ENCODE measurements at regions not wholly inside any gene's neighbourhood (a gene's known extent, or its start where the extent isn't known, plus 50 kb on each side); places are given as distances from the start of the nearest gene placed in this dataset.

DNA sequence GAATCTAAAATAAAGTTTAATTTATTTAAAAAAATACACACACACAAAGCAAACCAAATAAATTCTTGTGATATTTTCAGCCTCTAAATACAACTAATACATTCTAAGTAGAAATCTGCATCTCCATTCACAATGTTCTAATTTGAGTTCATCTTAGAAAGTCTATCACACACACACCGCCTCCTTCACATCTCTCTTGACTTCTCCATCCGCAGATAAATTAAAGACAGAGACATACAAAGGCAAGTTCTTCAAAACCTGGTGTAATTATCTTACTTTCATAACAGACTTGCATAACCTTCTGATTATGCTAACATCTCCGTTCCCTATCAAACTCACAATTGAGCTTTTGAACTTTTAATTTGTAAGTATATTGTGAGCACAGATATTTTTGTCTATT, 657.3 kb downstream of the VGLL3 start:
- DNase-seq (ENCODE audit: low read depth, low spot score): no peak

DNA sequence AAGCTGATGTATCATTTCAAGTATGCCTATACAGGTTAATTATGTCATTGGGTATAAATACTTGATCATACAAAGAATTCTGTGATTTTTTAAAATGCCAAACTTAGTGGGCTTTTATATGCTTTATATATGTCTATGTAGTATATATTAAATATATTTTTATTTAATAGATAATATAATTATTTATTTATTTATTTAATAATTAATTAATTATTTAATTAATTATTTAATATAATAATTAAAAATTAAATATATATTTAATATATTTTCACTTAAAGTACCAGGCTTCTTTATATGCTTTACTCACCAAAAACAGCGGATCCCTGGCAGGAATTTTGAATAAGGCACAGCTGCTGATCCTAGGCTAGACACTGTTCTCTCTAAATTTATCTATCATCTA, 687.0 kb downstream of the VGLL3 start:
- DNase-seq (ENCODE audit: low read depth, low spot score): no peak

DNA sequence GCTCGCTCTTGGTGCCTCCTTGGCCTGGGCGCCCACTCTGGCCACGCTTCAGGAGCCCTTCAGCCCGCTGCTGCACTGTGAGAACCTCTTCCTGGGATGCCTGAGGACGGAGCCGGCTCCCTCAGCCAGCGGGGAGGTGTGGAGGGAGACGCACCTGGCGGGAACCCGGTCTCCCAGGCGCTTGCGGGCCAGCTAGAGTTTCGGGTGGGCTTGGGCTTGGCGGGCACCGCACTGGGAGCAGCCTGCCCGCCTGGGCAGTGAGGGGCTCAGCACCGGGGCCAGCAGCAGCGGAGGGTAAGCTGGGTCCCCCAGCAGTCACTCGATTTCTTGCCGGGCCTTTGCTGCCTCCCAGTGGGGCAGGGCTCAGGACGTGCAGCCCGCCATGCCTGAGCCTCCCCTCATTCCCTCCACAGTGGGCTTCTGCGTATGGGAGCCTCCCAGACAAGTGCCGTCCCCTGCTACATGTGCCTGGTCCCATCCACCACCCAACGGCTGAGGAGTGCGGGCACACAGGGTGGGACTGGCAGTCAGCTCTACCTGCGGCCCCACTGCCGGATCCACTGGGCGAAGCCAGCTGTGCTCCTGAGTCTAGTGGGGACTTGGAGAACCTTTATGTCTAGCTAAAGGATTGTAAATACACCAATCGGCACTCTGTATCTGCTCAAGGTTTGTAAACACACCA, 708.7 kb downstream of the VGLL3 start:
- DNase-seq (ENCODE audit: low read depth, low spot score): no peak

DNA sequence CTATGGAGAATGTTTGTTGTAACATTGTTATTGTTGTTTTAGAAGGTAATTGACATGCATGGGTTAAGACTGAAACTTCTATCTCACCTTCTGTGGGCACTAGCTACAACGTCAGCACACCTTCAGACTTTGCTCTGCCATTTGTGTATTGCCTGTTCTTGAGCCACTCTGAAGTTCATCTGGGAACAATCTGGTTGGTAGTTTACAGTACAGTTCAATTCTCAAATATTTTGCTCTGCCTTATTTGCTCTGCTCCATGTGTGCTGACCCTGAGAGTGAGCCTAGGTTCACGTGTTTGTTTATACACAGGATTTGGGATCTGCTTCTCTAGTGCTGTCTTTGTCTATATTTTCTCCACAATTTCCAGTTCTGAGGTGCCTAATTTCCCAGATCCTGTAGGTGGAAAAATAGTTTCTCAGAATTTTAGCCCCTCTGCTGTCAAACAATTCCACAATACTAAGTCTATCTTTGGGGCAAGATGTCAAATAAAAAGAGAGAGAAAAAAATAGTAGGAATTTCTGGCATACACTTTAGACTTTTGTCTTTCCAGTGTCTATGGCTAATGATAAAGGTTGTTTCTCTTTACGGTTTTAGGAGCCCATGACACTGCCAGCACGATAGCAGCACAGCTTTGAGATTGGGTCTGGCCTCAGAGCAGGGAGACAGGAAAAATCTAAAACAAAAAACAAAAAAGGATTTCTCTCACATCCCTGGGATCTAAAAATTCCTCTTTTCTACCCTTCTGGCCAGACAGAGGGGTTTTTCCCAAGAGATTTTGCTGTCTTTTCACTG, 721.4 kb downstream of the VGLL3 start:
- no peak for DNase-seq (ENCODE audit: low read depth, low spot score)

DNA sequence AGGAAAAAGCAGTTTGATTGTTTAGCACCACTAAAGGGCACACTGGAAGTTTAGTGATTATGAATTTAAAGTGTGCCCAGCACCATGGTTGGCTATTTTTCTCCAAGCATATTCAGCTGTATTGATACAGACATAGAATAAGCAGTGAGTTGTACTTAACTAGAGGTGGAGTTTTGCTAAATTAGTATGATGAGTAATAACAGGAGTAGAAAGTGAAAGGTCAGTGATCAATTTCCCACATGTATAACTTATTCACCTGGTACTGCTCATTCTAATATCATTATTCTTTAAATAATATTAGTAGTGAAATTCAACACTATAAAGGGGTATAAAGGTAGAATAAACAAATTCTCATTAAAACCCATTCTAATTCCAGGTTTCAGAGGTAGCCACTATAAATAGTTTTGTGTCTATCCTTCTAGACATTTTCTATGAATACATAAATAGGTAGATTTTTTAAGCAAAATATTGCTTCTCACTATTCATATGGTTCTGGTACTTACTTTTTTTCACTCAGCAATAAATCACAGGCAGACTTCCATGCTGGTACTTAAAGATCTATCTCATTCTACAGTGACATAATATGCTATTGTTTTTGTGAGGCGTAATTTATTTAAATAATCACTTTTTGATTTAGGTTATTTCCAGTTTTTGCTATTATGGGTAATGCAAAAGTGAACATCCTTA, 732.9 kb downstream of the VGLL3 start:
- DNase-seq (ENCODE audit: low read depth, low spot score): no peak

DNA sequence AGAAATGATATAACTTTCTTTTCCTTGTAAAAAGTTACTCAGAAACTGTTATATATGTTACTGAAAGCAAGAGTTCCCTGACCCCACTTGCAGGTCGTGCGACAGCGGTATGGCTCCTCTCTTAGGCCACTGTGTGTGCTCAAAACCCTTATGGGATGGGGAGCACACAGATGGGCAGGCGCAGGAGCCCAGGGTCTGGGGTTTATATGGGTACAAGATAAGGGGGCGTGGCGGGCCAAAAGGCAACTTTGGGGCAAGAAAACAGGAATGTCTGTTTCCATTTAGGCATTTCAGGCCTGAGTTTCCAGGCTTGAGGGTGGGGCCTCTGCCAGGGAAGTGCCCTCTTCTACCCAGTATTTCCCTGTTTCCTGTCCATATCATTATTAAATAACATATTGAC, 736.5 kb downstream of the VGLL3 start:
- DNase-seq (ENCODE audit: low read depth, low spot score): no peak

DNA sequence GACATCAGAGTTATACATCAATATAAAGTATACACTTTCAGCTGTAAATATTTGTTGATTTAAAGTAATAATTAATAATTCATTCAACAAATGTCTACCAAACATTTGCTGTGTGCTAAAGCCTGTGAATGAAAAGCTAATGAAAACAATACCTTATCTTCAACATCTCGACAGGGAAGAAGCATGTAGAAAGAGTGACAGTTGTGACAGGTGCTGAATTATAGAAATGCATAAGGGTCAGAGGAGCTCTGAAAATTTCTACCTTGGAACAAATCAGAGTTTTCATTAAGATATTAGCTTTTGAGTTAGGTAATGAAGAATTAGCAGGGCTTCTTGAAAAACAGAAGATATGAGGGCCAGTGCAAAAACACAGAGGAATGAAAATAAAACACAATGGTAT, 739.2 kb downstream of the VGLL3 start:
- DNase-seq (ENCODE audit: low read depth, low spot score): no peak

DNA sequence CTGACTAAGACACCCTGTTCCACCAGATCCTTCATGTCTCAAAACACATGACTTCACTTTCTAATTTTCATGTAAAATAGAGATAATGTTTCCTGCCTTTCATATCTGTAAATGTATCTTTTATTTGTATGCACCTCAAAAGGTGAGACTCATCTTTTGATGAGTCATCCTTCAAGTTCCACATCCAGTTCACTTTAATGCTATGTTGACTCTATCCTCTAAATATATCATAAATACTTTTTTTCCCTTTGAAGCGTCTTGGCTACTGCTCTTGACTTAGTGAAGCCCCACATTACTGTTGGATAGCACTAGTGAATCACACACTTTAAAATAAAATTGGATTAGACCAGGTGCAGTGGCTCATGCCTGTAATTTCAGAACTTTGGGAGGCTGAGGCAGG, 741.1 kb downstream of the VGLL3 start:
- DNase-seq (ENCODE audit: low read depth, low spot score): no peak

DNA sequence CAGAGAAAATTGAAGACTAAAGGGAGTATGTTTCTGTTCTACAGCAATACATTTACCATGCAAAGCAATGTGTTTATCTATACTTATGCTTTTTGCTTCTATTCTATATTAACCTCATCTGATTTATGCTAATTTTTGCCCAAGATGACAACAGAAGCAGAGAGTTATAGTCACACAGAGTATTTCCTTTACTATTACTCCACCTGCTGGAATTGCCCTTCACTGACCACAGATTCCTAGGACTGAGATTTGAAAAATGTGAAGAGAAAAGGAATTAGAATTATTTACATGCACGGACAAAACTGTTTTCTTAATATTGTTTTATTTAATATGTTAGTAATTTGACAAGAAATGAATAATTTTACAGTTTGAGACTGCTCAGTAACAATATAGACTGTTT, 745.6 kb downstream of the VGLL3 start:
- DNase-seq (ENCODE audit: low read depth, low spot score): no peak

DNA sequence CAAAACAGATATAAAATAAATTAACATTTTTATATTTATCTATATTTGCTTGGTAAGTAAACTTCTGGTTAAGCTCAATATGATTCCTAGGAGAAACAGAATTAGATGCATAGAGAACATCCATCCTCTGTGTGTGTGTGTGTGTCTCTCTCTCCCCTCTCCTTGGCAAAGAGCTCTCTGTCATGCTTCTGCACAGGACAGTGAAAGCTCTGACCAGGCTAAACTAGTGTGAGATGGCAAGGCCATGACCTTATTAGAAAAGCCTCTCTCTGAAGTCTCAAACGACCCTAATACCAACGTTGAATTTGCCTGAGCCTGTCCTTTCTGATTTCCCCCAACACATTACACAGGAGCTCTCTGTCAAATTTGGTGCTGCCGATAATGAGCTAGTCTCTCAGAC, 746.0 kb downstream of the VGLL3 start:
- DNase-seq (ENCODE audit: low read depth, low spot score): no peak

DNA sequence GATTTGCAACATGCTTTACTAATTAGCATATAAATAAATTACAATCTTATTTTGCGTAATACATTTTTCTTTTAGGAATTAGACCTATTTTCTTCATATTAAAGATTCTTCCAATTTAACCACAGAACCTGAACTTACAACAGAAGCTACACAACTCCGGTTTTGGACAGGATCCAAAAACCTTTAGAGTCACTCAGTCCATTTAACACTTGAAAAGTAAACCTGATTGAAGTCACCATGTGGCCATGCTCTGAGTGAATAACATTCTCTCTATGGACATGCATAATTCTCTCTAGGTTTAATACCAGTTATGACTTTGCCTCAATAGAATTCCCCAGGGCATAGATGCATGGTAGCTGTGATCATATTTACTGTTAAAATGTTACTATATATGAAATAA, 751.0 kb downstream of the VGLL3 start:
- DNase-seq (ENCODE audit: low read depth, low spot score): no peak

DNA sequence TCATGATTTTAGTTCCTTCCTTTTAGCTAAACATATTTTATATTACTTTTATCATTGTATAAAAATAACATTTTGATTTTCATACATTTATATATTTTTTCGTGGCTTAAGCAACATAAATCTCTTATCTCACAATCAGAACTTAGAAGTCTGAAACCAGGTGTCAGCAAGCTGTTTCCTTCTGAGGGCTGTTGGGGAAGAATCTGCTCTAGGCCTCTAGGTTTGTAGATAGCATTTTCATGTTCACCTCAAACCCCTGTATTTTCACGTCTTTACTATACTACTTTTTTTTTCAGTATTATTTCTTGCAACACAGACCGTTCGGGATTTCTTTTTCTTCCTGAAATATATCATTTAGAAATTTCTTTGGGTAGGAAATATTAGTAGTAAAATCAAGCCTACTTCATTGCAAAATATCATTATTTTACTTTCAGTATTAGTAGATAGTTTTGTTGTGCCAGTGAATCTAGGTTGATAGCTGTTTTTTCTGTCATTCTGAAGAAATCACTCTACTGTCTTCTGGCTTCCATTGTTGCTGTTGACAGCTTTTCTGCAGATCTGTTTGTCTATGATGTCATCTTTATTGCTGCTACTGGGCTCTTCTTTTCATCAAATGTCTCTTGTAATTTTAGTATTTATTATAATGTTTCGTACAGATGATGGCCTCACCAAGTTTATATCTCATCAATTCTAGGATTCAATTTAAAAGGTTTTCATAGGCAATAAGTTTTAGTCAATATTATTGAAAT, 756.3 kb downstream of the VGLL3 start:
- DNase-seq (ENCODE audit: low read depth, low spot score): no peak

DNA sequence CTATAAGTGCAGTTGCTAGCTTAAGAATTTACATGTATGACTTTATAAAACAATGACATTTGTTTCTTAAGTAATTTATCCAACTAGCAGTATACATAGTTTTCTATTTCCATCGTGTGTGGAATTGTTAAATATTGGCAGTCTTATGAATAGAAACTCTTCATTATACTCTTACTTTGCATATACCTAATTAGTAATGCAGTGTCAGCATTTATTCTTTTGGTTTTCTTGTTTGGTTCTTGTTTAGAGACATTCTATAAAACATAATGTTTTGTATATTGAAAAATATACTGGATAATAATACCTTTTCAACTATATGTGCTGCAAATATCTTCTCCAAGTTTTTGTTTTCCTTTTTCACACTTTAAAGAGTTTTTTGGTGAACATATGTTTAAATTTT, 760.2 kb downstream of the VGLL3 start:
- DNase-seq (ENCODE audit: low read depth, low spot score): no peak

DNA sequence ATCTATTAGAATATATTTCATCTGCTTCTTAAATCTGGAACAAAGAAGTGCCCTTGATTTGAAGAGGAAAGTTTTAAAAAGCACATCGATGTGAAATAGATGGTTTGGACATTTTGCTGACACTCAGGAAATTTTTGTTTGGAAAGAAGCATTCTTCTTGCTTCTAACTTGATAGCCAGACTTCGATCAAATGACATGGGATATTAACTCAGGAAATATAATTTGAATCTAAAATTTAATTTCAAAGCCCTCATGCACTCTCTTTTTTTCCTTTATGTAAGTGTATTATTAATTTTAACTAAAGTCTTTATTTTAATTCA, 761.2 kb downstream of the VGLL3 start:
- DNase-seq (ENCODE audit: low read depth, low spot score): no peak

DNA sequence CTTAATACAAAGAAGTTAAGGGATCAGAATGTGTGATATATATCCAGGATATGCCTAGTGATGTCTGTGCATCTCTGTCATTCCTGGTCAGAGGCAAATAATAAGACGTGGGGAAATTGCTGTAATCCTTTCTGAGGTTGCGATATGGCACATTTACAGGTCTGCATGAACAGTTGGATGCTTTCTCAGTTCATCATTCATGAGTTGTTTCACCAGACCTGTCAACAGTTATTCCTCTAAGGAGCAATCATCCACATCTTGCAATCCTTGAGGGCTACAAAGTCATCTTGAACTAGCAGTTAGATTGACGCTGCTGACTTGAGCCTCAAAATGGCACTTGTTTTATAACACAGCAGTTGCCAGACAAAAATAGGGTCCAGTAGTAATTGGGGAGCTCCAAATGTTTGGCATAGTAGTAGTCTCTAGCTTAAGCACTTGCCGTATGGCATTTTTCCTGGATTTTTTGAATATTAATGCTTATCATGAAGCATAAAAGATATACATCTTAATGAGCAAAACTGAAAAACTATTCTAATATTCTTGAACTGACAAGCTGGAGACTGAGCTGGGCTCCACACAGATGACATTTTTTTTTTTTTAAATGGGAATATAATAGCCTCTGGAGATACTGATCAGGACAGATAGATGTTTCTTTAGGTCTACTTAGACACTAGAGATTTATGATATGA, 761.7 kb downstream of the VGLL3 start:
- DNase-seq (ENCODE audit: low read depth, low spot score): no peak

DNA sequence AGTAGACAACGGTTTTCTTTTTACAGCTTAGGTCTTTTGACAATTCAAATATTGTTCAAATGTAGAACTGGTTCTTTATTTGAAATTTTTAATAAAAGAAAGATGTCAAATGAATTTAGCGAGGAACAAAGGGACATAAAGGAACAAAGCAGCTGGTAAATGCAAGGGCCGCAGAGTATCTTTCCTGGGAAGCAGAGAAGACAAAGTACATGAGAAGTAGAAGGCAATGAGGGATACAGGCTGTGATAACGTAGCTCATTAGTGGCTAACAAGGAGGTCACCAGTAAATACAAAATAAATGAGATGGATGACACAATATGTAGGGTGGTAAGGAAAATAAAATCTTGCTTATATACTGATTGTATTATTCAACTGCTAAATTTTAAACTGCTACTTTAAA, 762.8 kb downstream of the VGLL3 start:
- DNase-seq (ENCODE audit: low read depth, low spot score): no peak

DNA sequence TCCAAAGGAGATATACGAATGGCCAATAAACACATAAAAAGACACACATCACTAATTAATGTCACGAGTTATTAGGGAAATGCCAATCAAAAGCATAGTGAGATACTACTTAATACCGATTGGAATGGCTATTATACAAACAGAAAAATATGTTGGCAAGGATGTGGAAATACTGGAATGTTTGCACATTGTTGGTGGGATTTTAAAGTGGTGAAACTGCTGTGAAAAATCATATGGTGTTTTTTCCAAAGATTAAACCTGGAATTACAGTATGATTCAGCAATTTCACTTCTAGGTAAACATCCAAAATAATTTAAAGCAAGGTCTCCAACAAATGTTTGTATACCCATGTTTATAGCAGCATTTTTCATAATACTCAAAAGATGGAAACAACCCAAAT, 765.5 kb downstream of the VGLL3 start:
- no peak for DNase-seq (ENCODE audit: low read depth, low spot score)

DNA sequence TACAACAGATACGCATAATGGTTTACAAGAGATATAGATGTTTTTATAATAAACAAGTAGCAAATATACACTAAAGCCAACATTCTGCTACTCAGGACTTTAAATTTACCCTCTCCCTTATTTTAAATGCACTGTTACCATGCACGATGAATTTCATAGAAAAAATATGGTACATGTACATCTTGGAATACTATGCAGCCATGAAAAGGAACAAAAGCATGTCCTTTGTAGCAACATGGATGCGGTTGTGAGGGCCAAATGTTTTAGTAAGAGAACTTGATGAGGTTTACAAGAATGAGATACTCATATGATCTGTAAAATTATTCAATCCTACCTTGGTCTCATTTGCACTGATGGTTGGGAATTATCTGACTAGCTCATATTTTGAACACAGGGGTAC, 769.3 kb downstream of the VGLL3 start:
- DNase-seq (ENCODE audit: low read depth, low spot score): no peak

DNA sequence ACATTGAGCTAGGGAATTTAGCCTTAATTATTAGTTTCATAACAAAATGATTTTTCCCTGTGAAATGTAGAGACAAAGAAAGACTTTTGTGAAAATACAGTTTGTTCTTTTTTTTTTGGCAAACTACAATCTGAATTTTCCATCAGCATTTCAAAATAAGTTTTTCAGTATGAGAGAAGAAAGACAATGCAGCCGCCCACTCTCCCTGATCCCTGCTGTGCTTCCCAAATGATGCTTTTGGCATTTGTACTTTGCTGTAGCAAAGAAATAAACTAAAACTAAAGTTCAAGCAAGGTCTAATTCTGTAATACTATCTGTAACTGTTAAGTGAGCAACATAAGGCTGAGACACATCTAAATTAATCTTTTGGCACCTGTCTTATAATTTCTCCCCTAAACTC, 782.2 kb downstream of the VGLL3 start:
- no peak for DNase-seq (ENCODE audit: low read depth, low spot score)

DNA sequence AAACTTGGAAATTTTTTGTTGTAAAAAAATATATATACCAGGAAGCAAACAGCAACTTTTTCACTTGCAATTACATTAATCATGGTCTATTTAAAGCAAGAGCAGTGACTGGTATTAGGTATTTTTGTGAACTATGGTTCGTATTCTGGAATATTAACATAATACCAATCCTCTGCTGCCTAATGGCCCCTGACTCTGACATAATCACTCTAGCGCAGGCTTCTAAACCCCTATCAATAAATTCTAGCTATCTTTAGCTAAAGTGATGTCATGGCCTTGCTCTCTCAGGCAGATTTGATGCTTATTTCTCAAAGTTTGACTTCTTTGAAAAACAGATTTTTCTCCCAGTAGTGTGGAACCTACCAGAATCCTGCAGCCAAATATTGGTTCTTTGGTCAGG, 808.3 kb downstream of the VGLL3 start:
- no peak for DNase-seq (ENCODE audit: low read depth, low spot score)

DNA sequence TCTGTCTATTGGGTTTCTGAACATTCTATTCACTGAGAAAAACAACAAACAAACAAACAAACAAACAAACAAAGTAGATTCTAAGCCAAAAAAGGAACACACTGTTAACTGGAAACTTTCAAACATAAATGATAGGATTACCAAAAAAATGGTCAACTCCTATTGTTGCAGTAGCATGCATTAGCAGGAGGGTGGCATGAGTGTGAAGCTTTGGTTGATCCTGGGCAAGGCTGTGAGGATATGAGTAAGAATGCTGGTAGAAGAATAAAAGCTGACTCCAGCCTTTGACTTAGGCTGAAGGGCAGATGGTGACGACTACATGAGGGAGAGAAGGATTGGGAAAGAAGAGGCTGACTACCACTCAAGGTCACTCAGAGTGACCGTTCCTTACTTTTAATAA, 810.3 kb downstream of the VGLL3 start:
- DNase-seq (ENCODE audit: low read depth, low spot score): no peak

DNA sequence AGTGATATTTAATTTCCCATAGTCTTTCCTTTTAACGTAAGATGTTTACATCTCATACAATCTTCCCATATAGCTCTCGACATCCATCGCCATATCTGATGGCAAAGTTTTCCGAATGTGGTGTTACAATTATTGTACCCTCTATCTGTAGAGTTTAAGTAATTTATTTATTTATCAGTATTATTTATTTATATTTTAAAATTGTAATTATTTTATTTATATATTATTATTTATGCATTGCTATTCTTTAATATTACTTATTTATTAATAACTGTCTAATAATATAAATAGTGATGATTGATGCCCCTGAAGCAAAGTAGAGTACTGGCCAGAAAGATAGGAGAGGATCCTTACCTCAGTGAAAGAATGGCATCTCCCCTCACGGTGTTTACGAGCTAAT, 812.9 kb downstream of the VGLL3 start:
- no peak for DNase-seq (ENCODE audit: low read depth, low spot score)
